Hepatocyte (in vitro differentiated cells): ENCODE measurements at regions not wholly inside any gene's neighbourhood (a gene's known extent, or its start where the extent isn't known, plus 50 kb on each side); places are given as distances from the start of the nearest gene placed in this dataset.

Source experiments
- DNase-seq: peaks from one replicate; pipeline ENCODE4 v3.0.0-alpha.2; 2016; ENCODE audit warnings: low spot score
- H2AFZ ChIP-seq: fragments of 200-600 bp; sonication (generic); 2 replicates; pipeline ENCODE4 v1.6.0; 2016; ENCODE audit warnings: antibody characterized with exemption, mild to moderate bottlenecking
- H3K27ac ChIP-seq: fragments of 200-600 bp; sonication (generic); 2 replicates; pipeline ENCODE4 v1.5.1; 2016; ENCODE audit warnings: mild to moderate bottlenecking
- H3K27me3 ChIP-seq: fragments of 200-600 bp; sonication (generic); 2 replicates; pipeline ENCODE4 v1.6.1; 2016
- H3K36me3 ChIP-seq: fragments of 200-600 bp; sonication (generic); replicated peaks from 2 replicates; pipeline ENCODE4 v1.5.1; 2016; ENCODE audit warnings: low read depth; ENCODE audit not compliant: insufficient read depth
- H3K4me1 ChIP-seq: fragments of 200-600 bp; sonication (generic); 2 replicates; pipeline ENCODE4 v1.5.1; 2016; ENCODE audit warnings: mild to moderate bottlenecking, moderate library complexity; ENCODE audit not compliant: insufficient read depth
- H3K4me2 ChIP-seq: fragments of 200-600 bp; sonication (generic); 2 replicates; pipeline ENCODE4 v1.6.0; 2016
- H3K4me3 ChIP-seq: fragments of 200-600 bp; sonication (generic); 2 replicates; pipeline ENCODE4 v1.5.1; 2016; ENCODE audit warnings: mild to moderate bottlenecking
- H3K79me2 ChIP-seq: fragments of 200-600 bp; sonication (generic); 2 replicates; pipeline ENCODE4 v1.6.0; 2017; ENCODE audit warnings: mild to moderate bottlenecking
- H3K9me2 ChIP-seq: fragments of 200-600 bp; sonication (generic); replicated peaks from 2 replicates; pipeline ENCODE4 v1.6.0; 2017; ENCODE audit warnings: mild to moderate bottlenecking; ENCODE audit not compliant: insufficient read depth
- H3K9me3 ChIP-seq: fragments of 200-600 bp; sonication (generic); 2 replicates; pipeline ENCODE4 v1.5.1; 2016; ENCODE audit warnings: low read depth, mild to moderate bottlenecking
- H4K20me1 ChIP-seq: fragments of 200-600 bp; sonication (generic); 2 replicates; pipeline ENCODE4 v1.6.0; 2016; ENCODE audit warnings: mild to moderate bottlenecking; ENCODE audit not compliant: insufficient read depth, poor library complexity, severe bottlenecking
- EZH2 ChIP-seq: fragments of 200-600 bp; sonication (generic); IDR thresholded peaks from 2 replicates; pipeline ENCODE4 v1.6.1; 2016; ENCODE audit warnings: antibody characterized with exemption, mild to moderate bottlenecking, borderline replicate concordance
- EZH2phosphoT487 ChIP-seq: fragments of 200-600 bp; sonication (generic); IDR thresholded peaks from one replicate; pipeline ENCODE4 v1.6.1; 2018; ENCODE audit warnings: antibody characterized with exemption, mild to moderate bottlenecking, low read depth, moderate library complexity; ENCODE audit not compliant: unreplicated experiment, severe bottlenecking
- WGBS: methylation state at CpG from one replicate; pipeline ENCODE4 v1.1.6; 2016; ENCODE audit warnings: low lambda C conversion rate; ENCODE audit errors: missing lambda C conversion rate; 5-methylcytosine and 5-hydroxymethylcytosine counted together
- TF ChIP-seq, protein P1 (sequence below): fragments of 200-600 bp; sonication (generic); IDR thresholded peaks from 2 replicates; pipeline ENCODE4 v1.5.1; 2016; ENCODE audit warnings: antibody characterized with exemption, mild to moderate bottlenecking; ENCODE audit not compliant: poor library complexity

- Histone ChIP-seq H3K79me2 (no peaks in the 10 kb centered on the region), H3K27ac (no peak overlapping the region), H4K20me1 (no peaks in the 10 kb centered on the region), H3K36me3 (no peaks in the 10 kb centered on the region), H3K4me1 (no peaks in the 10 kb centered on the region), H3K4me2 (no peak overlapping the region), H3K4me3 (no peak overlapping the region), H3K27me3 (no peaks in the 10 kb centered on the region), H3K9me3 (no peaks in the 10 kb centered on the region), H3K9me2 (no peaks in the 10 kb centered on the region), H2AFZ (no peak overlapping the region)
- WGBS, result 85% methylated on average over 2 of the region's 2 CpGs
- TF ChIP-seq EZH2phosphoT487, result no peak
- no peak for TF ChIP-seq EZH2
- TF ChIP-seq, protein P1, sequence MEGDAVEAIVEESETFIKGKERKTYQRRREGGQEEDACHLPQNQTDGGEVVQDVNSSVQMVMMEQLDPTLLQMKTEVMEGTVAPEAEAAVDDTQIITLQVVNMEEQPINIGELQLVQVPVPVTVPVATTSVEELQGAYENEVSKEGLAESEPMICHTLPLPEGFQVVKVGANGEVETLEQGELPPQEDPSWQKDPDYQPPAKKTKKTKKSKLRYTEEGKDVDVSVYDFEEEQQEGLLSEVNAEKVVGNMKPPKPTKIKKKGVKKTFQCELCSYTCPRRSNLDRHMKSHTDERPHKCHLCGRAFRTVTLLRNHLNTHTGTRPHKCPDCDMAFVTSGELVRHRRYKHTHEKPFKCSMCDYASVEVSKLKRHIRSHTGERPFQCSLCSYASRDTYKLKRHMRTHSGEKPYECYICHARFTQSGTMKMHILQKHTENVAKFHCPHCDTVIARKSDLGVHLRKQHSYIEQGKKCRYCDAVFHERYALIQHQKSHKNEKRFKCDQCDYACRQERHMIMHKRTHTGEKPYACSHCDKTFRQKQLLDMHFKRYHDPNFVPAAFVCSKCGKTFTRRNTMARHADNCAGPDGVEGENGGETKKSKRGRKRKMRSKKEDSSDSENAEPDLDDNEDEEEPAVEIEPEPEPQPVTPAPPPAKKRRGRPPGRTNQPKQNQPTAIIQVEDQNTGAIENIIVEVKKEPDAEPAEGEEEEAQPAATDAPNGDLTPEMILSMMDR, result no peak
- DNase-seq, result no peak
Measured at GRCh38 chr10:23870651-23871610, 338.0 kb upstream of the KIAA1217 start.

DNA sequence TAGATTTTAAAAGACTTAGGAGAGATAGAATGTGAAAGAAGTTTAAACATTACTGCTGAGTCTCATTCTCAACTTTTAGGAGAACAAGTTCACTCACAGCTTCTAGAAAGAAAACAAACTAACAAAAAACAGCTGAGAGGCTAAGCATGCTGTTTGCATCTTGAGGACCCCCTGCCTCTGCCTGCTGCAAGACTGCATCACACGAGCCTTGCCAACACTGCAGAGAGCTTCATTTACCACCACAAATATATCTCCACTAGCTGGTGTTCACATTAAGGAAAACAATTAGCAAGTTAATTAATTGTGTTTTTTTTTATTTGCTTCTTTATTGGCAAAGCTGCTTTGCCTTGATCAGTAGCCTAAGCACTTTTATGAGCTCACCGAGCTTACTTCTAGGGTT lies 336.6 kb upstream of the KIAA1217 start:
- H3K27me3 ChIP-seq, result no peaks in the 10 kb centered on the region
- H3K4me2 ChIP-seq, result no peak overlapping the region
- TF ChIP-seq, protein P1, result no peak
- TF ChIP-seq EZH2phosphoT487 (no peak), EZH2 (no peak)
- H3K79me2 ChIP-seq, result no peaks in the 10 kb centered on the region
- no peak for DNase-seq
- no peaks in the 10 kb centered on the region for H3K9me3 ChIP-seq
- no peaks in the 10 kb centered on the region for H3K36me3 ChIP-seq
- no peak overlapping the region for H2AFZ ChIP-seq
- H3K4me1 ChIP-seq, result no peaks in the 10 kb centered on the region
- H4K20me1 ChIP-seq, result no peaks in the 10 kb centered on the region
- H3K4me3 ChIP-seq, result no peak overlapping the region
- no peaks in the 10 kb centered on the region for H3K9me2 ChIP-seq
- WGBS, result 65% methylated on average over 2 of the region's 2 CpGs
- H3K27ac ChIP-seq, result no peak overlapping the region

- Histone ChIP-seq H3K79me2 (no peaks in the 10 kb centered on the region), H3K27me3 (no peaks in the 10 kb centered on the region), H3K4me2 (no peak overlapping the region), H3K27ac (no peak overlapping the region), H3K36me3 (no peaks in the 10 kb centered on the region), H3K9me2 (no peaks in the 10 kb centered on the region), H3K9me3 (no peaks in the 10 kb centered on the region), H3K4me3 (no peak overlapping the region), H3K4me1 (no peaks in the 10 kb centered on the region), H4K20me1 (no peaks in the 10 kb centered on the region), H2AFZ (no peak overlapping the region)
- DNase-seq, result no peak
- WGBS, result 82% methylated on average over 10 of the region's 10 CpGs
- TF ChIP-seq, protein P1, result no peak
- TF ChIP-seq EZH2 (no peak), EZH2phosphoT487 (no peak)
Measured at GRCh38 chr10:23877791-23878320, 331.1 kb upstream of the KIAA1217 start.
